ENCODE measurements at regions not wholly inside any gene's neighbourhood (a gene's known extent, or its start where the extent isn't known, plus 50 kb on each side); places are given as distances from the start of the nearest gene placed in this dataset.

GRCh38 chr1:30632481-30632880 lies 90.9 kb downstream of the MATN1 start:
- TF ChIP-seq CTCF (IDR thresholded peaks at IDR 0.05), result no peak
- no peak for TF ChIP-seq POLR2A (IDR thresholded peaks at IDR 0.05)
- TF ChIP-seq EP300 (IDR thresholded peaks at IDR 0.05), result no peak
